ENCODE measurements at regions not wholly inside any gene's neighbourhood (a gene's known extent, or its start where the extent isn't known, plus 50 kb on each side); places are given as distances from the start of the nearest gene placed in this dataset.

GRCh38 chr10:10610171-10610570 lies 407.5 kb upstream of the CELF2 start:
- H3K27me3 Mint-ChIP-seq (ENCODE audit: unreplicated experiment): no peaks in the 10 kb centered on the region
- H3K27ac Mint-ChIP-seq (ENCODE audit: unreplicated experiment): no peak overlapping the region
- no peaks in the 10 kb centered on the region for H3K9me3 Mint-ChIP-seq (ENCODE audit: unreplicated experiment)
- no peaks in the 10 kb centered on the region for H3K36me3 Mint-ChIP-seq (ENCODE audit: low read depth, unreplicated experiment)
- DNase-seq (ENCODE audit: low spot score): no peak
- no peaks in the 10 kb centered on the region for H3K4me1 Mint-ChIP-seq (ENCODE audit: unreplicated experiment)
- no peak for TF ChIP-seq CTCF (IDR thresholded peaks at IDR 0.05; ENCODE audit: unreplicated experiment)
- H3K4me3 Mint-ChIP-seq (ENCODE audit: unreplicated experiment): no peak overlapping the region

- Mint-ChIP-seq H3K36me3 (ENCODE audit: low read depth, unreplicated experiment) (no peaks in the 10 kb centered on the region), H3K27me3 (ENCODE audit: unreplicated experiment) (no peaks in the 10 kb centered on the region), H3K27ac (ENCODE audit: unreplicated experiment) (no peak overlapping the region), H3K4me1 (ENCODE audit: unreplicated experiment) (no peaks in the 10 kb centered on the region), H3K9me3 (ENCODE audit: unreplicated experiment) (no peaks in the 10 kb centered on the region), H3K4me3 (ENCODE audit: unreplicated experiment) (no peak overlapping the region)
- no peak for TF ChIP-seq CTCF (IDR thresholded peaks at IDR 0.05; ENCODE audit: unreplicated experiment)
- DNase-seq (ENCODE audit: low spot score): no peak
These were observed 405.5 kb upstream of the CELF2 start for GRCh38 chr10:10612151-10612550.

- no peak for DNase-seq (ENCODE audit: low spot score)
- H3K36me3 Mint-ChIP-seq (ENCODE audit: low read depth, unreplicated experiment): no peaks in the 10 kb centered on the region
These were observed 403.9 kb upstream of the CELF2 start for GRCh38 chr10:10613656-10614244.

GRCh38 chr10:10617686-10618085 lies 400.0 kb upstream of the CELF2 start:
- Mint-ChIP-seq H3K36me3 (ENCODE audit: low read depth, unreplicated experiment) (no peaks in the 10 kb centered on the region), H3K27ac (ENCODE audit: unreplicated experiment) (no peak overlapping the region), H3K4me1 (ENCODE audit: unreplicated experiment) (no peaks in the 10 kb centered on the region), H3K9me3 (ENCODE audit: unreplicated experiment) (no peaks in the 10 kb centered on the region), H3K27me3 (ENCODE audit: unreplicated experiment) (peaks cover 1% of the 10 kb centered on the region), H3K4me3 (ENCODE audit: unreplicated experiment) (no peak overlapping the region)
- TF ChIP-seq CTCF (IDR thresholded peaks at IDR 0.05; ENCODE audit: unreplicated experiment): no peak
- DNase-seq (ENCODE audit: low spot score): no peak

More at GRCh38 chr10:10613656-10614244, 403.9 kb upstream of the CELF2 start:
- no peak for TF ChIP-seq CTCF (IDR thresholded peaks at IDR 0.05; ENCODE audit: unreplicated experiment)
- no peak overlapping the region for H3K27ac Mint-ChIP-seq (ENCODE audit: unreplicated experiment)
- no peak overlapping the region for H3K4me3 Mint-ChIP-seq (ENCODE audit: unreplicated experiment)
- no peaks in the 10 kb centered on the region for H3K27me3 Mint-ChIP-seq (ENCODE audit: unreplicated experiment)
- no peaks in the 10 kb centered on the region for H3K4me1 Mint-ChIP-seq (ENCODE audit: unreplicated experiment)
- no peaks in the 10 kb centered on the region for H3K9me3 Mint-ChIP-seq (ENCODE audit: unreplicated experiment)

- Mint-ChIP-seq H3K4me3 (ENCODE audit: unreplicated experiment) (no peak overlapping the region), H3K9me3 (ENCODE audit: unreplicated experiment) (no peaks in the 10 kb centered on the region), H3K27ac (ENCODE audit: unreplicated experiment) (no peak overlapping the region), H3K36me3 (ENCODE audit: low read depth, unreplicated experiment) (no peaks in the 10 kb centered on the region), H3K27me3 (ENCODE audit: unreplicated experiment) (peaks cover 1% of the 10 kb centered on the region), H3K4me1 (ENCODE audit: unreplicated experiment) (no peaks in the 10 kb centered on the region)
- no peak for TF ChIP-seq CTCF (IDR thresholded peaks at IDR 0.05; ENCODE audit: unreplicated experiment)
- DNase-seq (ENCODE audit: low spot score): no peak
These were observed 399.5 kb upstream of the CELF2 start for GRCh38 chr10:10618139-10618538.
